NCI-H2171 (cell line): ENCODE measurements at regions not wholly inside any gene's neighbourhood (a gene's known extent, or its start where the extent isn't known, plus 50 kb on each side); places are given as distances from the start of the nearest gene placed in this dataset.
"Not testable (repeated sequence)": the region's sequence is repeated elsewhere in the genome, so short reads cannot be mapped to it uniquely, and the experiment has no call there.

Experiments
- DNase-seq: peaks from one replicate; lab custom pipeline; 2025; lab: John Stamatoyannopoulos, UW

DNA sequence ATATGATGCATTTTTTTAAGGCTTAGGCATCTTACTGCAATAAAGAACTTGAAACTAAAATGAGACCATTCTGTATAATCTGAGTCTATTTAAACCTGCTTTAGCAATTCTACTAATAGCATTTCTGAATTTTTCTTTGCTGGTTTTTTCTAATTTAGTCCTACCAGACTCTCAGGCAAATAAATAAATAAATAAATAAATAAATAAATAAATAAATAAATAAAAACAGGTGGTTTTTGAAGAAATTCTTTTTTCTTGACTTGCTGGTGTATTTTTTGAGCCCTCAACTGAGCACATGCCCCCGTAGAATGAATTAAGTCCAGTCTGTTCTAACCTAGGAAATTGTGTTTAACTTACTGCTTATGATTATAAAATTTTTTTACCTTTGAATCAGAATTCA is 134.7 kb upstream of the FOXP2 start:
- no peak for DNase-seq

DNA sequence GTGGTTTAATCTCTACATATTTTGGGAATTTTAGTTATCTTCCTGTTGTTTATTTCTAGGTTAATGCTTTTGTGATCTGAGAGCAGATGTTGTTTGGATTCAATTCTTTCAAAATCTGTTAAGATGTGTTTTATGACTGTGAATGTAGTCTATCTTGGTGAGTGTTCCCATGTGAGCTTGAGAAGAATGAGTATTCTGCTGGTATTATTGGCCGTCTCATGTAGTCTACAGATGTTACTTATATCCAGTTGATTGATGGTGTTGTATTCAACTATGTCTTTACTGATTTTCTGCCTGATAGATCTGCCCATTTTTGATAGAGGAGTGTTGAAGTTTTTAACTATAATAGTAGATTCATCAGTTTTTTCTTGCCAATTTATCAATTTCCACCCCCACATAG is 141.4 kb upstream of the FOXP2 start:
- DNase-seq = peak; percentile 10

GRCh38 chr7:114269714-114270113 is 144.9 kb upstream of the FOXP2 start:
- DNase-seq = no peak

GRCh38 chr7:114267550-114267949 is 147.1 kb upstream of the FOXP2 start:
- not testable (repeated sequence) for DNase-seq

DNA sequence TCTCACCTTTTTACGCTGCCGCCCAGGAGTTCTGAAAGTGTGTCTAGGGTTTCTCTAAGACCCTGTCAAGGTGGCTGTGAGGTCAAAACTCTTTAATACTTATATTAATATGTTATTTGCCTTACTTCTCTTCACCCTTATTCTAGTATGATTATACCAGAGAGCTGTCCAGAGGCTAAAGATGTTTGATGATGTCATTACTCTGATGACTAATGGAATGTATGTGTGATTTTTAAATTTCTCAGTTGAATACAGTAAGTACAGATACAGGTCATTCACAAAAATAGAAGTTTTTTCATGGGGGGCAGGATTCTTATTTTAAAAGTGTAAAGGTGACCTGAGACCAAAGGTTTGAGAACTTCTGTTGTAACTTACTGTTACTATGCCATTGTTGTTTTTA is 150.6 kb upstream of the FOXP2 start:
- DNase-seq = no peak

DNA sequence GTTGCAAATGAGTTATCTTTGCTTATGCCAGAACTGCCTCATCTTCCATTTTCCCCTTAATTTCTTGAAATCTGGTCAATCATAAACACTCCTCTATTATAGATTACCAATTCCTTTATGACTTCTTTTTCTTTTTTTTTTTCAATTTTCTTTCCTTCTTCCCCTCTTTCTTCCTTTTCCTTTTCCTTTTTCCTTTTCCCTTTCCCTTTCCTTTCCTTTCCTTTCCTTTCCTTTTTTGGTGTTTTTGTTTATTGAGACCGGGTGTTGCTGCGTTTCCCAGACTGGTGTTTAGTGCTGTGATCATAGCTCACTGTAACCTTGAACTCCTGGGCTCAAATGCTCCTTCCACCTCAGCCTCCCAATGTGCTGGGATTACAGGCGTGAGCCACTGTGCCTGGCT is 151.4 kb upstream of the FOXP2 start:
- DNase-seq = no peak

DNA sequence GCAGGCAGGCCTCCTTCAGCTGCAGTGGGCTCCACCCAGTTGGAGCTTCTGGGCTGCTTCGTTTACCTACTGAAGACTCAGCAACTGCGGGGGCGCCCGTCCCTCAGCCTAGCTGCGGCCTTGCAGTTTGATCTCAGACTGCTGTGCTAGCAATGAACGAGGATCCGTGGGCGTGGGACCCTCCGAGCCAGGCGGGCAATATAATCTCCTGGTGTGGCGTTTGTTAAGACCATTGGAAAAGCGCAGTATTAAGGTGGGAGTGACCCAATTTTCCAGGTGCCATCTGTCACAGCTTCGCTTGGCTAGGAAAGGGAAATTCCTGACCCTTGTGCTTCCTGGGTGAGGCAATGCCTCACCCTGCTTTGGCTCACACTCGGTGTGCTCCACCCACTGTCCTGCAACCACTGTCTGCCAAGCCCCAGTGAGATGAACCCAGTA is 159.2 kb upstream of the FOXP2 start:
- no peak for DNase-seq

GRCh38 chr7:114243646-114244045 is 171.0 kb upstream of the FOXP2 start:
- DNase-seq = peak; percentile 11

- DNase-seq = no peak
Measured at GRCh38 chr7:114242992-114243507, 171.6 kb upstream of the FOXP2 start.

GRCh38 chr7:114229246-114229645 is 185.4 kb upstream of the FOXP2 start:
- DNase-seq = no peak

DNA sequence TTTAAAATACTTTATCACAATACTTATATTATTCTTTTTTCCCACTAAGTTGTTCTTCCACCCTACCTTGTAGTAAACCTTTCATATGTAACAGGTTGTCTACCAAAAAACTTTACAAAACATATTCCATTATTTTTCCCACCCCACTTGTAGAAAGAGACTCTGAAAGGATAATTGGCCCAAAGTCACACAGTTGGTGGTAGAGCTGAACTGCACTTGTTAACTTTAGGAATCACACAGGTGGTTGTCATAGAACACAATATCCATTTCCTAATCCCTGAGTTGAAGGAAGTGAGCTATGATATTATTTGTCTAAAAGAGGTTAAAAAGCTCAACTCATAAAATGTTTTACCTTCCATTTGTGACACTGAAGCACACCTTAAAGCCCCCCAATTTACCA is 188.8 kb upstream of the FOXP2 start:
- DNase-seq = no peak

DNA sequence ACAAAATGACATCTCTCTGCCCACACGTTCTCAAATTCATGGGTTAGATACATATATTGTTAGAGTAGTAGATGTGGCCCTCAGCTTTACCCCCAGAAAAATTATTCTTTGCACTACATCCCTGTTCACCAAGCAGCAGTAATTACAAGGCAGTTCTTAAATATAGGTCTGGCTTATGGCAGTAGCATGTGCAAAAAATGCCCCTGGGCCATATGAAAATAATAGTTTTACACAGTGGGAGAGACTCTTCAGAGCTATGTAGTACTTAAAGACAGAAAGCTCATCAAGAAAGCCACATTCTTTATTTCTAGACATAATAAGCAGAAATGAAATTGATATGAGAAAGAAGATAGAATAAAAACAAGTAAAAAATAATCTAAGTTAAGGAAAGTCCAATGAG is 196.3 kb upstream of the FOXP2 start:
- no peak for DNase-seq

GRCh38 chr7:114217026-114217806 is 197.4 kb upstream of the FOXP2 start:
- peak; percentile 13 for DNase-seq

GRCh38 chr7:114214466-114214865 is 200.1 kb upstream of the FOXP2 start:
- no peak for DNase-seq

DNA sequence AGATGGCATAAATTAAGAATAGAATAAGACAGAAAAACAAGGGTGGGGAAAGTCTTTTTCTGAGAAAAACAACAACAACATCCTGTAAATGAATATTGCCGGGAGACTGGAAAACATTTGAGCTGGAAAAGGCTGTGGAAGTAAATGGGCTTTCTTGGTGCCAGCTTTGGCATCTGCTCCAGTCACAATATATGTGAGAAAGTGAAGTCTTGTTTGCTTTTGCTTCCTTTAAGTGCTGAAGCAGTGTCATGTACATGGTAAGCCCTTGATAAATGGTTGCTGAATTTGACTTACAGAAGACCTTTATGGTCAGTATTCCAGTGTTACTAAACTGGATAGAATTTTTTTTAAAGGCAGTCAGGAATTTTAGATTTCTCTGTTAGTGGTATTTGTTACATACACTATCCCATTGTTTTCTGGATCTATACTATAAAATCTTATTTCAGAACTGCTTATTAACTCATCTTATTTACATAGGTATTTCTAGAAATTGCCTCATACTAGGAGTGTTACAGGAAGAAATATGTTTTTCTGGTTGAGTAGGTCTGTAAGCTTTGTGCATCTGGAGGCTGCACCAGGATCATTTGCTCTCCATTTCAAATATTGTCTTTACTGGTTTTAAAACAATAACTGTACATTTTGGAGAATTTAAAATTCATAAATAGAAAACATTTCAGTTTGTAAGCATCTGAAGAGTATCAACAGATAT is 201.7 kb upstream of the FOXP2 start:
- DNase-seq = no peak

GRCh38 chr7:114209968-114210367 is 204.6 kb upstream of the FOXP2 start:
- DNase-seq = no peak

GRCh38 chr7:114206688-114207087 is 207.9 kb upstream of the FOXP2 start:
- no peak for DNase-seq

GRCh38 chr7:114196517-114196916 is 218.1 kb upstream of the FOXP2 start:
- DNase-seq = no peak

DNA sequence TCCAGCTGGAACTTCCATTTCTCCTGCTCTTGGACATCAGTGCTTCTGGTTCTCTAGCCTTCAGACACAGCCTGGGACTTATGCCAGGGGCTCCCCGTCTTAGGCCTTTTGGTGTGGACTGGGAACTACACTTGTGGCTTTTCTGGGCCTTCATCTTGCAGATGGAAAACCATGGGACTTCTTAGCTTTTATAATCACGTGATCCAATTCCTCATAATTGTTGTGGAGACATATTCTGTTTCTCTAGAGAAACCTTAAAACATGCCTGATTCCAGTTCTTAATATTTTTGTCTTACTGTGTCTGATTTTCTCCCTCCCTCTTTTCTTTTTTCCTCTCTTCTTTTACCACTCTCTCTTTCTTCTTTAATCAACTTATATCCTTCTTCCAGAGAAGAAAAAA is 224.2 kb upstream of the FOXP2 start:
- DNase-seq = no peak

DNA sequence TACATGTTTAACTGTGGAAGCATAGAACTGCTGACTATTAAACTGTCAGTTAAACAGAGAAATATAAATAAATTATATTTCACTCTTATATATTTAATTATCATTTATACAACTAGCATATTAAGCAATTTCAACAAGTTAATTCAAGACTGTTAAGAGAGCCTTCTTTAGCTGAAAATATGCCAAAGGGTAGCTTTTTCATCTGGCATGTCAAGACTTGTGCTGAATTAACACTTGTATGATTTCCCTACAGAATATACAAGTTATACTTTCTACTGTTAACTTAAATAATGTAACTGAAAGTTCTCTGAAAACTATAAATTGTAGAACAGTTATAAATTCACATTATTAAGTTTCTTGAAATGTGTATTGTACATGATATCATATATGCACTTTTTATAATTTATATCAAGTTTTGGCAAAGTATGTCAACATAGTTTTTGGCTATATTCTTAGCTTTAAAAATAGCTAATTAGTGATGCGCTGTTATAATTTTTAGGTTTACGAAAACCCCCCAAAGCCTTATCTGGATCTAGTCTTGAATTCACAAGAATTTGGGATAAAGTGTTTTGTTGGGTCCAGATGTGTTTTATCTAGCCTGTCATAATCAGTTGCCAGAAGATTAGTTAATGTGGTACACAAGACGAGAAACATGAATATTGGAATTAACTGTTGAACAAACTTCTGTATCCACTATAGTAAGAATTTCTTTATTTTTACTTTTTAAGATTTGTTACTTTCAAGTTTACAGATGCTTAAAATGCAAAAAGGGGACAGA is 231.1 kb upstream of the FOXP2 start:
- no peak for DNase-seq

GRCh38 chr7:114182837-114183236 is 231.8 kb upstream of the FOXP2 start:
- no peak for DNase-seq

DNA sequence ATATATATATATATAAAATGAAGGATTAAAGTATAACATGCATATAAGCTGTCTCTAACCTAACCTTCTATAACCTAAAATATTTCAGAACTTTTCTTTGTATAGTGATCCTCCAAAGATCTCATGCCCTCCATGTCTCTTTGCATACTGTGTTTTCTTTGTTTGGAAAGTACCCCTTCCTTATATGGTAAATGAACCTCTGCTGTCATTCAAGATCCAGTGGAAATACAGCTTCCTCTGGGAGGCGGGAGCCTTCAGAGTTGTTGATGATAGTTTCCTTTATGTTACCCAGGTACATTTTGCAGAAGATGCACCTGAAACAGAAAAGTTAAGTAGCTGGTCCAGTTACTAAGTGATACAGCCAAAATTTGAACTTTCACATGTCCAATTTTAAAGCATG is 233.3 kb upstream of the FOXP2 start:
- no peak for DNase-seq
